Transverse colon (tissue), 4 donors: ENCODE measurements at regions not wholly inside any gene's neighbourhood (a gene's known extent, or its start where the extent isn't known, plus 50 kb on each side); places are given as distances from the start of the nearest gene placed in this dataset.

Experiments used
- CTCF ChIP-seq, 5 experiments: fragments of 200-600 bp in 3 of 5; fragments of 450-650 bp in 2 of 5; sonication (generic) in 3 of 5; IDR thresholded peaks; 1 replicate in 2 of 5; 2 replicates in 3 of 5; pipeline ENCODE4 v1.5.1; 2016 to 2017; ENCODE audit warnings: antibody characterized with exemption in 5 of 5, inconsistent platforms in 3 of 5, mild to moderate bottlenecking in 2 of 5, moderate library complexity in 1 of 5
- POLR2A ChIP-seq: fragments of 450-650 bp; IDR thresholded peaks from one replicate; pipeline ENCODE4 v1.6.1; 2016; ENCODE audit warnings: antibody characterized with exemption, mild to moderate bottlenecking, moderate library complexity
- POLR2AphosphoS5 ChIP-seq, 3 donors: sonication (generic); formaldehyde crosslinking; IDR thresholded peaks; one replicate each; pipeline ENCODE4 v1.6.1; 2016; ENCODE audit warnings: antibody characterized with exemption in 3 of 3

- TF ChIP-seq POLR2AphosphoS5 (IDR thresholded peaks at IDR 0.05) (no peak), CTCF (IDR thresholded peaks at IDR 0.05) (no peak), POLR2A (no peak)
Measured at GRCh38 chrX:40984962-40985361, 100.3 kb upstream of the USP9X start.
